ENCODE measurements at regions not wholly inside any gene's neighbourhood (a gene's known extent, or its start where the extent isn't known, plus 50 kb on each side); places are given as distances from the start of the nearest gene placed in this dataset.

GRCh38 chr4:23425570-23425969, 464.3 kb downstream of the PPARGC1A start:
- TF ChIP-seq CTCF (IDR thresholded peaks at IDR 0.05; ENCODE audit: low read depth, low read length, poor library complexity, severe bottlenecking) (no peak), EZH2phosphoT487 (IDR thresholded peaks at IDR 0.05; ENCODE audit: borderline replicate concordance, low read length) (no peak)
